ENCODE measurements at regions not wholly inside any gene's neighbourhood (a gene's known extent, or its start where the extent isn't known, plus 50 kb on each side); places are given as distances from the start of the nearest gene placed in this dataset.
"Not testable (repeated sequence)": the region's sequence is repeated elsewhere in the genome, so short reads cannot be mapped to it uniquely, and the experiment has no call there.

- Histone ChIP-seq H3K4me1 (ENCODE audit: control insufficient read depth in 2 of 2, insufficient read depth in 2 of 2, low read length in 2 of 2) (peaks cover 0 to 3% of the 10 kb centered on the region in 2 donors), H3K27me3 (ENCODE audit: control insufficient read depth in 2 of 2, insufficient read depth in 2 of 2, low read length in 2 of 2) (peaks cover 0 to 4% of the 10 kb centered on the region in 2 donors), H3K27ac (ENCODE audit: low read depth in 2 of 2, low read length in 2 of 2) (no peak overlapping the region), H3K9ac (ENCODE audit: low read depth in 1 of 2, low read length in 2 of 2) (no peak overlapping the region), H3K4me3 (ENCODE audit: low read length in 2 of 2) (no peak overlapping the region), H3K9me3 (ENCODE audit: control insufficient read depth in 2 of 2, low read length in 2 of 2) (no peaks in the 10 kb centered on the region), H3K36me3 (ENCODE audit: control insufficient read depth in 2 of 2, insufficient read depth in 2 of 2, low read length in 2 of 2) (no peaks in the 10 kb centered on the region)
These were observed 68.1 kb upstream of the IFFO2 start for GRCh38 chr1:19024532-19024931.

GRCh38 chr1:19023787-19024186, 67.3 kb upstream of the IFFO2 start:
- Histone ChIP-seq H3K36me3 (ENCODE audit: control insufficient read depth in 2 of 2, insufficient read depth in 2 of 2, low read length in 2 of 2) (no peaks in the 10 kb centered on the region), H3K27ac (ENCODE audit: low read depth in 2 of 2, low read length in 2 of 2) (no peak overlapping the region), H3K4me3 (ENCODE audit: low read length in 2 of 2) (no peak overlapping the region), H3K9ac (ENCODE audit: low read depth in 1 of 2, low read length in 2 of 2) (no peak overlapping the region), H3K9me3 (ENCODE audit: control insufficient read depth in 2 of 2, low read length in 2 of 2) (no peaks in the 10 kb centered on the region), H3K27me3 (ENCODE audit: control insufficient read depth in 2 of 2, insufficient read depth in 2 of 2, low read length in 2 of 2) (no peaks in the 10 kb centered on the region), H3K4me1 (ENCODE audit: control insufficient read depth in 2 of 2, insufficient read depth in 2 of 2, low read length in 2 of 2) (peaks cover 0 to 3% of the 10 kb centered on the region in 2 donors)

GRCh38 chr1:19021845-19022244, 65.4 kb upstream of the IFFO2 start:
- Histone ChIP-seq H3K27me3 (ENCODE audit: control insufficient read depth in 2 of 2, insufficient read depth in 2 of 2, low read length in 2 of 2) (no peaks in the 10 kb centered on the region), H3K4me3 (ENCODE audit: low read length in 2 of 2) (no peak overlapping the region), H3K27ac (ENCODE audit: low read depth in 2 of 2, low read length in 2 of 2) (peak overlapping the region; percentile 20 to 34), H3K9ac (ENCODE audit: low read depth in 1 of 2, low read length in 2 of 2) (no peak overlapping the region), H3K36me3 (ENCODE audit: control insufficient read depth in 2 of 2, insufficient read depth in 2 of 2, low read length in 2 of 2) (no peaks in the 10 kb centered on the region), H3K9me3 (ENCODE audit: control insufficient read depth in 2 of 2, low read length in 2 of 2) (no peaks in the 10 kb centered on the region), H3K4me1 (ENCODE audit: control insufficient read depth in 2 of 2, insufficient read depth in 2 of 2, low read length in 2 of 2) (peaks cover 0 to 3% of the 10 kb centered on the region in 2 donors)

GRCh38 chr1:19019288-19019687, 62.8 kb upstream of the IFFO2 start:
- H3K9ac ChIP-seq (ENCODE audit: low read depth in 1 of 2, low read length in 2 of 2); H3K36me3 ChIP-seq (ENCODE audit: control insufficient read depth in 2 of 2, insufficient read depth in 2 of 2, low read length in 2 of 2); H3K4me3 ChIP-seq (ENCODE audit: low read length in 2 of 2); H3K27me3 ChIP-seq (ENCODE audit: control insufficient read depth in 2 of 2, insufficient read depth in 2 of 2, low read length in 2 of 2); H3K4me1 ChIP-seq (ENCODE audit: control insufficient read depth in 2 of 2, insufficient read depth in 2 of 2, low read length in 2 of 2); H3K9me3 ChIP-seq (ENCODE audit: control insufficient read depth in 2 of 2, low read length in 2 of 2); H3K27ac ChIP-seq (ENCODE audit: low read depth in 2 of 2, low read length in 2 of 2): not testable (repeated sequence)

- H3K4me1 ChIP-seq (ENCODE audit: control insufficient read depth in 2 of 2, insufficient read depth in 2 of 2, low read length in 2 of 2) = peaks cover 21 to 32% of the 10 kb centered on the region in 2 donors
- no peaks in the 10 kb centered on the region for H3K27me3 ChIP-seq (ENCODE audit: control insufficient read depth in 2 of 2, insufficient read depth in 2 of 2, low read length in 2 of 2)
- H3K36me3 ChIP-seq (ENCODE audit: control insufficient read depth in 2 of 2, insufficient read depth in 2 of 2, low read length in 2 of 2) = no peaks in the 10 kb centered on the region
- no peak overlapping the region for H3K9ac ChIP-seq (ENCODE audit: low read depth in 1 of 2, low read length in 2 of 2)
- H3K9me3 ChIP-seq (ENCODE audit: control insufficient read depth in 2 of 2, low read length in 2 of 2) = no peaks in the 10 kb centered on the region
- no peak overlapping the region for H3K27ac ChIP-seq (ENCODE audit: low read depth in 2 of 2, low read length in 2 of 2)
- H3K4me3 ChIP-seq (ENCODE audit: low read length in 2 of 2) = no peak overlapping the region
These were observed 59.0 kb upstream of the IFFO2 start for GRCh38 chr1:19015476-19015875.

GRCh38 chr1:19014765-19015164, 58.3 kb upstream of the IFFO2 start:
- no peaks in the 10 kb centered on the region for H3K36me3 ChIP-seq (ENCODE audit: control insufficient read depth in 2 of 2, insufficient read depth in 2 of 2, low read length in 2 of 2)
- H3K4me3 ChIP-seq (ENCODE audit: low read length in 2 of 2) = no peak overlapping the region
- H3K4me1 ChIP-seq (ENCODE audit: control insufficient read depth in 2 of 2, insufficient read depth in 2 of 2, low read length in 2 of 2) = peaks cover 28 to 39% of the 10 kb centered on the region in 2 donors
- no peaks in the 10 kb centered on the region for H3K27me3 ChIP-seq (ENCODE audit: control insufficient read depth in 2 of 2, insufficient read depth in 2 of 2, low read length in 2 of 2)
- H3K9me3 ChIP-seq (ENCODE audit: control insufficient read depth in 2 of 2, low read length in 2 of 2) = no peaks in the 10 kb centered on the region
- H3K27ac ChIP-seq (ENCODE audit: low read depth in 2 of 2, low read length in 2 of 2) = peak overlapping the region; percentile 63 to 70
- H3K9ac ChIP-seq (ENCODE audit: low read depth in 1 of 2, low read length in 2 of 2) = no peak overlapping the region

- Histone ChIP-seq H3K27me3 (ENCODE audit: control insufficient read depth in 2 of 2, insufficient read depth in 2 of 2, low read length in 2 of 2) (no peaks in the 10 kb centered on the region), H3K4me3 (ENCODE audit: low read length in 2 of 2) (no peak overlapping the region), H3K27ac (ENCODE audit: low read depth in 2 of 2, low read length in 2 of 2) (peak overlapping the region; percentile 63 to 70), H3K9me3 (ENCODE audit: control insufficient read depth in 2 of 2, low read length in 2 of 2) (no peaks in the 10 kb centered on the region), H3K4me1 (ENCODE audit: control insufficient read depth in 2 of 2, insufficient read depth in 2 of 2, low read length in 2 of 2) (peaks cover 30 to 40% of the 10 kb centered on the region in 2 donors), H3K36me3 (ENCODE audit: control insufficient read depth in 2 of 2, insufficient read depth in 2 of 2, low read length in 2 of 2) (no peaks in the 10 kb centered on the region), H3K9ac (ENCODE audit: low read depth in 1 of 2, low read length in 2 of 2) (peak overlapping the region in 1 of 2 donors; percentile 14)
These were observed 57.5 kb upstream of the IFFO2 start for GRCh38 chr1:19013826-19014548.

- peak overlapping the region in 1 of 2 donors; percentile 63 for H3K9ac ChIP-seq (ENCODE audit: low read depth in 1 of 2, low read length in 2 of 2)
- peaks cover 38 to 54% of the 10 kb centered on the region in 2 donors for H3K4me1 ChIP-seq (ENCODE audit: control insufficient read depth in 2 of 2, insufficient read depth in 2 of 2, low read length in 2 of 2)
- no peaks in the 10 kb centered on the region for H3K9me3 ChIP-seq (ENCODE audit: control insufficient read depth in 2 of 2, low read length in 2 of 2)
- no peak overlapping the region for H3K4me3 ChIP-seq (ENCODE audit: low read length in 2 of 2)
- H3K27ac ChIP-seq (ENCODE audit: low read depth in 2 of 2, low read length in 2 of 2) = peak overlapping the region; percentile 84 to 87
- no peaks in the 10 kb centered on the region for H3K36me3 ChIP-seq (ENCODE audit: control insufficient read depth in 2 of 2, insufficient read depth in 2 of 2, low read length in 2 of 2)
- H3K27me3 ChIP-seq (ENCODE audit: control insufficient read depth in 2 of 2, insufficient read depth in 2 of 2, low read length in 2 of 2) = no peaks in the 10 kb centered on the region
These were observed 55.4 kb upstream of the IFFO2 start for GRCh38 chr1:19011845-19012231.

GRCh38 chr1:19010995-19011844, 54.7 kb upstream of the IFFO2 start:
- peaks cover 38 to 57% of the 10 kb centered on the region in 2 donors for H3K4me1 ChIP-seq (ENCODE audit: control insufficient read depth in 2 of 2, insufficient read depth in 2 of 2, low read length in 2 of 2)
- peak overlapping the region; percentile 56 to 63 for H3K9ac ChIP-seq (ENCODE audit: low read depth in 1 of 2, low read length in 2 of 2)
- H3K27ac ChIP-seq (ENCODE audit: low read depth in 2 of 2, low read length in 2 of 2) = peak overlapping the region; percentile 84 to 87
- H3K36me3 ChIP-seq (ENCODE audit: control insufficient read depth in 2 of 2, insufficient read depth in 2 of 2, low read length in 2 of 2) = no peaks in the 10 kb centered on the region
- H3K27me3 ChIP-seq (ENCODE audit: control insufficient read depth in 2 of 2, insufficient read depth in 2 of 2, low read length in 2 of 2) = no peaks in the 10 kb centered on the region
- no peaks in the 10 kb centered on the region for H3K9me3 ChIP-seq (ENCODE audit: control insufficient read depth in 2 of 2, low read length in 2 of 2)
- H3K4me3 ChIP-seq (ENCODE audit: low read length in 2 of 2) = peak overlapping the region; percentile 12 to 61

GRCh38 chr1:19010503-19010902, 54.0 kb upstream of the IFFO2 start:
- Histone ChIP-seq H3K27ac (ENCODE audit: low read depth in 2 of 2, low read length in 2 of 2) (peak overlapping the region; percentile 84 to 87), H3K9me3 (ENCODE audit: control insufficient read depth in 2 of 2, low read length in 2 of 2) (no peaks in the 10 kb centered on the region), H3K27me3 (ENCODE audit: control insufficient read depth in 2 of 2, insufficient read depth in 2 of 2, low read length in 2 of 2) (no peaks in the 10 kb centered on the region), H3K9ac (ENCODE audit: low read depth in 1 of 2, low read length in 2 of 2) (peak overlapping the region; percentile 56 to 63), H3K4me1 (ENCODE audit: control insufficient read depth in 2 of 2, insufficient read depth in 2 of 2, low read length in 2 of 2) (peaks cover 38 to 57% of the 10 kb centered on the region in 2 donors), H3K4me3 (ENCODE audit: low read length in 2 of 2) (peak overlapping the region; percentile 12 to 61), H3K36me3 (ENCODE audit: control insufficient read depth in 2 of 2, insufficient read depth in 2 of 2, low read length in 2 of 2) (no peaks in the 10 kb centered on the region)

Measured in mucosa of rectum (tissue), 2 donors.